ENCODE measurements at regions not wholly inside any gene's neighbourhood (a gene's known extent, or its start where the extent isn't known, plus 50 kb on each side); places are given as distances from the start of the nearest gene placed in this dataset.
A peak's percentile ranks its signal among the peaks of the same experiment; 100 is the strongest.
"Not testable (repeated sequence)": the region's sequence is repeated elsewhere in the genome, so short reads cannot be mapped to it uniquely, and the experiment has no call there.

- DNase-seq, result no peak
These were observed 465.8 kb upstream of the ANO5 start for GRCh38 chr11:21727102-21727501.

GRCh38 chr11:21736404-21736803 is 456.5 kb upstream of the ANO5 start:
- no peak for DNase-seq

GRCh38 chr11:21752475-21753243 is 440.2 kb upstream of the ANO5 start:
- DNase-seq, result not testable (repeated sequence)

- DNase-seq, result not testable (repeated sequence)
These were observed 439.6 kb upstream of the ANO5 start for GRCh38 chr11:21753244-21753767.

DNA sequence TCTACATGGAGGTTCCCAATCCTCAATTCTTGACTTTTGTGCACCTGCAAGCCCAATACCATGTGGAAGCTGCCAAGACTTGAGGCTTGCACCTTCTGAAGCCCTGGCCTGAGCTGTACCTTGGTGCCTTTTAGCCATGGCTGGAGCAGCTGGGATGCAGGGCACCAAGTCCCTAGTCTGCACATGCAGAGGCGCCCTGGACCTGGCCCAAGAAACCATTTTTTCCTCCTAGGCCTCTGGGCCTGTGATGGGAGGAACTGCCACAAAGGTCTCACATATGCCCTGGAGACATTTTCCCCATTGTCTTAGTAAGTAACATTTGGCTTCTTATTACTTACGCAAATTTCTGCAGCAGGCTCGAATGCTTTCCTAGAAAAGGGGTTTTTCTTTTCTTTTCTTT is 431.9 kb upstream of the ANO5 start:
- DNase-seq, result no peak

DNA sequence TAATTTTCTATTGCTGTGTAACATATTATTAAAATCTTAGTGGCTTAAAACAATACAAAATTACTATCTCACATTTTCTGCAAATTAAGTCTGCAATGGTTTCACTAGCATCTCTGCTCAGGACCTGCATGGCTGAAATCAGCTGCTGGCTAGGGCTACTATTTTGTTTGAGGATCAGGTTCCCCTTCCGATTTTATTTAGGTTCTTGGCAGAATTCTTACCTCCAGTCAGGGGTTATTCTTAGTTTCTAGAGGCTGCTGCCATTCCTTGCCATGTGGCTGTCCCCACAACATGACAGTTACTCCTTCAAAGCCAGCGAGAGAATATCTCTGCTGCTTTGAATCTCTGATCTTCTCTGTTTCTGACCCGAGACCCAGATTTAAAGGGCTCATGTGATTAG is 424.5 kb upstream of the ANO5 start:
- DNase-seq, result no peak

DNA sequence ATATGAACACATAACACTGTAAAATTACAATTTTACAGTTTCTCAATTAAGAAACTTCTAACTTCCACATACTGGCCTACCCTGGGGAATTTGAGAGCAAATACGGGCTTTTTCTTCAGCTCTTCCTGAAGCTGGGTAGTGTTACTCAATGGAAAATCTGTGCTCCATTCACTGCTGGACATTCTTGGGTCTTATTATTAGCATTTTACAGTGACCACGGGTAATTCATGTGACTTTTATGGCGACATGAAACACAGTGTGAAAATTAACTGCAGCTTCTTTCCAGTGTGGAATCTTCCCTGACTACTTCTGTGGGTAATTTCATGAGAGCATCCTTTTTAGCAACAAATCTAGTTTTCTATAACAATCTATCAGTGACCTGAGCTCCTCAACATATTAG is 423.7 kb upstream of the ANO5 start:
- no peak for DNase-seq

GRCh38 chr11:21771097-21771496 is 421.8 kb upstream of the ANO5 start:
- no peak for DNase-seq

GRCh38 chr11:21774212-21774611 is 418.7 kb upstream of the ANO5 start:
- DNase-seq, result no peak

- DNase-seq, result no peak
These were observed 417.0 kb upstream of the ANO5 start for GRCh38 chr11:21775911-21776310.

DNA sequence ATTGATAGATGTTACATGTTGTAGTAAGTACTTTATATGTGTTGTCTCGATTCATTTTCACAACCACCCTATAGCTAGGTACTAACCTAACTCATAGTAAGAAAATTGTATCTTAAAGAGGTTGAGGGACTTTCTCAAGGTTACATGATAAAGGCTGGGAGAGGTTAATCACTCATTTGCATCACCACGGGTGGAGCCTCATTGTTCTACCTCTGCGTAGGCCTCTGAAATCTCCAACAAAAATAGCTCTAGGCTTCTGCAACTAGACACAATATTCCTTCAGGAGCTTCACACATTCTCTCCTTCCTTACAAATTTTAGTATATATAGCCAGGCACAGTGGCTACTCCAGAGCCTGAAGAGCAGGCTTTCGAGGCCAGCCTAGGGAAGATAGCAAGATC is 408.9 kb upstream of the ANO5 start:
- no peak for DNase-seq

GRCh38 chr11:21785351-21785750 is 407.5 kb upstream of the ANO5 start:
- no peak for DNase-seq

- DNase-seq, result no peak
These were observed 398.6 kb upstream of the ANO5 start for GRCh38 chr11:21794306-21794705.

DNA sequence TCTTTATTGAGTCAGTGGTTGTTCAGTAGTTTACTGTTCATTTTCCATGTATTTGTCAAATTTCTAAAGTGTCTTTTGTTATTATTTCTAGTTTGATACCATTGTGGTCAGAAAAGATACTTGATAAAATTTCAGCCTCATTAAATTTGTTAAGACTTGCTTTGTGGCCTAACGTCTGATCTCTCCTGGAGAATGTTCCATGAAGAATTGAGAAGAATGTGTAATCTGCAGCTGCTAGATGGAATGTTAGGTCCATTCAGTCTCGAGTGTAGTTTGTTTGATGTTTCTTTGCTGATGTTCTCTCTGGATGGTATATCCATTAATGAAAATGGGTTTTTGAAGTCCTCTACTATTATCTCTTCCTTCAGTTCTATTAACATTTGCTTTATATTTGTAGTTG is 394.7 kb upstream of the ANO5 start:
- no peak for DNase-seq

DNA sequence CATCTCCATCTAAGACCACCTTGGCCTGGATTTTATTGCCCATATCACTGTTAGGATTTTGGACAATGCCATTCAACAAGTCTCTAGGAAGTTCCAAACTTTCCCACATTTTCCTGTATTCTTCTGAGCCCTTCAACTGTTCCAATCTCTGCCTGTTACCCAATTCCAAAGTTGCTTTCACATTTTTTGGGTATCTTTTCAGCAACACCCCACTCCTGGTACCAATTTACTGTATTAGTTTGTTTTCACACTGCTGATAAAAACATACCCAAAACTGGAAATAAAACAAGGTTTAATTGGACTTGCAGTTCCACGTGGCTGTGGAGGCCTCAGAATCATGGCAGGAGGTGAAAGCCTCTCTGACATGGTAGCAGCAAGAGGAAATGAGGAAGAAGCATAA is 388.4 kb upstream of the ANO5 start:
- not testable (repeated sequence) for DNase-seq

- DNase-seq, result no peak
These were observed 386.4 kb upstream of the ANO5 start for GRCh38 chr11:21806508-21806907.

GRCh38 chr11:21806947-21807346 is 385.9 kb upstream of the ANO5 start:
- no peak for DNase-seq

DNA sequence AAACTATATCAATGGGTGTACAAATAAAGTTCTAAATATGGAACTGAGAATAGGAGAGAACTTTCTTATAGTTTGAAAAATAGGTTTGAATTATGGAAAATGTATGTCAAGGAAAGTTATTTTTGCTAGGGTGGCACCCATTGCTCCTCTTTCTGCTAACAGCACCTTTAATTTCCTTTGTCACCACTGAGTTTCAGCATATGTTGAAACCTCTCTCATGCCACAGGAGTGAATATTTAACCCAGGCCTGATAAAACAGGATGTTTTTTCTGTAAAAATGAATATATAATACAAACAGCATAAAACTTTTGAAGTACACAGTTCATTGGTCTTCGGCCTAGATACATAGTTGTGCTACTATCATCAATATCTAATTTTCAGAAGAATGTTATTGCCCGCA is 385.5 kb upstream of the ANO5 start:
- DNase-seq, result no peak

GRCh38 chr11:21810650-21811049 is 382.2 kb upstream of the ANO5 start:
- DNase-seq, result peak; percentile 45

DNA sequence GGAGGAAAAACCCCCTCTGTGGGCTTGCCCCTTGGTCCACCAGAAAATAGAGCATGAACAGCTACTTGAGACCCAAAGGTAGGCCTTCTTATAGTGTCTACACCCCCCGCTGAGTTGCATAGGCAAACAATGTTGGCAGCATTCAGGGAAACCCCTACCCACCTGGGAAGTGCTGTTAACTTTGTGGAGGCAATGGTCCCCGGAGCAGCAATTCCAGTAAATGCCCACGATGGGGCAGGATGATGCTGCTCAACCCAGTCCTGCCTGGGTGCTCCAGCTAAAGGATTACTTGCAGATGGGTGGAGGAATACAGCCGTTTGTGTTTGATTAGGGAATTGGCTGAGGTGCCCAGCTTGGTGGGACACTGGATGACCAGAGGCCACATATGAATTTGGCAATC is 381.3 kb upstream of the ANO5 start:
- DNase-seq, result peak; percentile 65

GRCh38 chr11:21814169-21814568 is 378.7 kb upstream of the ANO5 start:
- DNase-seq, result no peak

DNA sequence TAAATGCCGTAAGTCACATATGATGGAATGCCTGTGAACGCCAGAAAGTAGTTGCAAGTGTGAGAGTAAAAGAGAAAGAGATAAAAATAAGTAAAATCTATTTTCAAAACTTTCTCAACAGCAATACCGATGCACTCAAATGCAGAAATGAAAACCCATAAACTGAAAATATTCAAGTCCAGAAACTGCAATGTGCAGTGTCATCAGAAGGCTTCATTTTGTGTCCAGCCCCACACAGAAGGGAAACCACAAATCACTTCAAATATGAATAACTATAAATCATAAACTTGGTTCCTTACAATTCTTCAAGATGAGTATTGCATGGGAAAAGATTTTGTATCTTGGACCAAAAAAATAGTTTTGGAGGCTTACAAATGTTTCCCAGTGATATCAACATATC is 375.2 kb upstream of the ANO5 start:
- no peak for DNase-seq

DNA sequence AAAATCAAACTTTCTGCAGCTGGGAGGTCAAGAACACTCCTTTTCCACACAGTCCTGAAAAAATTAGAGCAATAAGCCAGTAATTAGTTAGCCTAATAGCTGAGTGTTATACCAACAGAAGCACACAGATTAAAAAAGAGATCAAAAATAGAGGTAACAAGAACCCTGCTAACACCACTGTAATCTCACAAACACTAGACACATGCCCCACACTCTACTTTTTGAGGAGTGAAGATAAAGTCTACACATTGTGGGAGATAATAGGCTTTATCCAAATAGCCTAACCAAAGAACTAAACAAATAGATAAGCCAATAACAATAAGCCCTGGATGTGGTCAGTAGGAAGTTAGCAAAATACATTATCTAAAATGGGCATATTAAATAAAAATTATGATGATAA is 372.7 kb upstream of the ANO5 start:
- no peak for DNase-seq

DNA sequence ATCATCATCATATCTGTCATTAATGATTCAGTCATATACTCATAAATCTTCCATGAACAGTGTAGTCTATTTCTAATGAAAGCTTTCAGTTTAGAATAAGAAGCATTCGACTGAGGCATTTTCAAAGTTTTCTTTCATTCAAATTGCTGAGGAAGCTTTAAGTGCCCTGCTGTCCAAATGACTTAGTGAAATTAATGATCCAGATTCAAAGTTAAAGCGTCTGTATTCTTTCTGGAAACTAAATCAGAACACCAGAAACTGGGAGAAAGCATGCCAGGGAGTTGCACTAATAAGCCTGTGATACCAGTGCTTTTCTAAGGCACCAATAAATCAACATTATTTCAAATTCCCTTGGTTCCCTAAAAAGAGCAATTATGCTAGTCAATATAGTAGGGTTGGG is 367.8 kb upstream of the ANO5 start:
- no peak for DNase-seq

DNA sequence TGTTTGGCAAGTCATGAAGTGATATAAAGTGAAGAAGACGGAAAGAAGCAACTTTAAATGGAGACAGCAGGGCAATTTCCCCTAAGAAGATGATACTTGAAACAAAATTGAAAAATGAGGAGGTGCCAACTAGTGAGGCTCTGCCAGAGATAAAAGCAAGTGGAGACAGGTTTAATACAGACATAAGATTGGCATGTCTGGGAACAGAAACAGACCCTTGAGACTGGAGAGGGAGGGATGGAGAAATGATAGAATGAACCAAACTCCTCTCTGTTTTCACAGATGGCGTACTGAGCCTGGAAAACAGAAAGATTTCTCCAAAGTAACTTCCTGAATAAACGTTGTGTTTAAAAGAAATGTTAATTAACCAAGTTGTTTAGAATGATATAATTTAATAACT is 354.5 kb upstream of the ANO5 start:
- no peak for DNase-seq
